Activated T-helper 1 cell treated with Interleukin-2 at 50 U/mL for 16 hours (primary cell): ENCODE measurements at regions not wholly inside any gene's neighbourhood (a gene's known extent, or its start where the extent isn't known, plus 50 kb on each side); places are given as distances from the start of the nearest gene placed in this dataset.

ENCODE experiments used
- DNase-seq: peaks from one replicate; pipeline ENCODE4 v3.0.0-alpha.2; 2020; ENCODE audit warnings: low read depth

- no peak for DNase-seq
Measured at GRCh38 chr2:109070290-109070689, 58.7 kb upstream of the SH3RF3 start.

DNA sequence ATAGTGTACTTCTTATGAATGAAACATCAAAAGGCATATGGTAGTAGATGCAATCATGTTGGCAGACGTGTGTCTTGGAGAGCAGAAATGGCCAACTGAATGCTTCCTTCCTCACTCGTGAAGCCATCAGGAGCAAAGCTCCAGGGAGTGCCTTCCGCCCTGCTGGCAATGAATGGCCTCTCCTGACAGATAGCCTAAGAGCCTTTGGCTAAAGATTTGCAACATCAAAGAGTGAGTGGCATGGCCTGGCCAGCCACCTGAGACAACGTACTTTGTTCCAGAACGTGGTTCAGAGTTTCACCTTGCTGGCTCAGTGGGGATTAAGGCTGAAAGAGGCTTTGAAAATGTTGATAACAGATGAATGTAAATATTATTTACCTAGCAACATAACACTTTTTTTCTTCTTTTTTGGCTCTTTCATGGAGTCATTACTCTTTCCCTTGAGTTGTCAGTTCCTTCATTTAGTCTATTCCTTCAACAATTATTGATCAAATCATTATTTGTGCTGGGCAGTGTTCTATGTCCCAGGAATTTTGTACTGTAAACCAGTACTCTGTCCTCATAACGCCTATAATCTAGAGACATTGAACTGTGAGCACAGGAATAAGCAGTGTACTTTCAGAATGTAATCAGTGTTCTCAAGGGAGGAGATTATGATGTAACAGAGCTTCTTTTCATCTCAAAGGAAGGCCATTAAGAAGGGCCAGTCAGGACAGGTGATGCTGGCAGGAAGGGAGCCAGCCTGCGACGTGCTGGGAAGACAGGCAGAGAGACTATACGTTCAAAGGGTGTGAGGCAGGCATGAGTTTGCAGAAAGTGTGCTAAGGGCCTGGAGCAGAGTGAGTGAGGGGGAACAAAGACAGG is 59.4 kb upstream of the SH3RF3 start:
- DNase-seq, result no peak

- no peak for DNase-seq
Measured at GRCh38 chr2:109068811-109069210, 60.2 kb upstream of the SH3RF3 start.

- no peak for DNase-seq
Measured at GRCh38 chr2:109067631-109068125, 61.3 kb upstream of the SH3RF3 start.

- no peak for DNase-seq
Measured at GRCh38 chr2:109066917-109067597, 61.9 kb upstream of the SH3RF3 start.

- no peak for DNase-seq
Measured at GRCh38 chr2:109066501-109066900, 62.5 kb upstream of the SH3RF3 start.

GRCh38 chr2:109065391-109065734 is 63.6 kb upstream of the SH3RF3 start:
- no peak for DNase-seq

GRCh38 chr2:109064660-109065390 is 64.2 kb upstream of the SH3RF3 start:
- DNase-seq, result no peak

GRCh38 chr2:109062859-109063700 is 65.9 kb upstream of the SH3RF3 start:
- DNase-seq, result no peak

DNA sequence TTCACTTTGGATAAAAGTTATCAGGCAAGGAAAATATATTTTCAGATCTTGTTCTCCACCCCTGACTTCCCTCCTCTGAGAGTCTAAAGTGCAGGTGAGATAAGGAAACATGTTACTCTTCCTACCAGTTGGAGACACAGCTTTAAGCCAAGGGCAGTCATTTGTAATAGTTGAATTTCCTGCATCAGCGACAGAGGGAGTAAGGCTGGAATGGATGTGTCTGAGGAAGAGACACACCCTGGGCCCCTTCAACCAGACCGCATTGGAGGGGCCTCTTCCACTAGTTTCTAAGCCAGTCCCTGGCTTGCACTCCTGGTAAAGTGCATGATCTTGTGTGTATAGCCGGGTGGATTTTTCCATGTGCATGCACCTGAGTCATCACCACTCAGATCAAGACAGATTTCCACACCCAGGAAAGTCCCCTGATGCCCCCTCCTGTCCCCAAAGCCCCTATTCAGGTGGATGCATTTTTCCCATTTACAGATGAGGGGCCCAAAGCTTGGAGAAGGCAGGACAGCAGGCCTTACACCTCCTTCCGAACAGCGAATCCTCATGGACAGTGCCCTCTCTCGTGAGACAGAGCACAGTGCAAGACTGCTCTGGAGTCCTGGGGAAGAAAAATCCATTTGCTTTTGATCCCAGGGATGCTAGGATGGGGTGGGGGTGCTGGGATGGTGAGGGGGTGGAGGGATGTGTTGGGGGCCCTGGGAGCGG is 66.7 kb upstream of the SH3RF3 start:
- DNase-seq, result no peak

DNA sequence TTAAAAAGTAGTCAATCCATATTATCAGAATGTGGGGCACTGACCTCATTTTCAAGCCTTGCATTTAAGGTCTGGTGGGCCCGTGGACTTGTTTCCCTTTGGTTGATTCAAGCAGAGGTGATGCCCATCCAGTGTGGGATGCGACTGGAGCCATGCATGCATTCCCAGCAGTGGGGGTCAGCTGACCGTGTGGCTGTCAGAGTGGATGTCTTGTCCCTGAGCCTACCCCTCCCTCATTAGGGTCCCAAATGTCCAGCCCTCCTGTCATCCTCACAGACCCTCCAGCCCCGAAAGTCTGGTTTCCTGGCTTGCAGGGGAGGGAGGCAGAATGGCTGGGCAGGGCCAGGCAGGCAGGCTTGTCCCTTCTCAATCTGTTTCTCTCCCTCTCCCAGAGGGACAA is 67.3 kb upstream of the SH3RF3 start:
- no peak for DNase-seq

GRCh38 chr2:109060496-109060895 is 68.5 kb upstream of the SH3RF3 start:
- DNase-seq, result no peak

DNA sequence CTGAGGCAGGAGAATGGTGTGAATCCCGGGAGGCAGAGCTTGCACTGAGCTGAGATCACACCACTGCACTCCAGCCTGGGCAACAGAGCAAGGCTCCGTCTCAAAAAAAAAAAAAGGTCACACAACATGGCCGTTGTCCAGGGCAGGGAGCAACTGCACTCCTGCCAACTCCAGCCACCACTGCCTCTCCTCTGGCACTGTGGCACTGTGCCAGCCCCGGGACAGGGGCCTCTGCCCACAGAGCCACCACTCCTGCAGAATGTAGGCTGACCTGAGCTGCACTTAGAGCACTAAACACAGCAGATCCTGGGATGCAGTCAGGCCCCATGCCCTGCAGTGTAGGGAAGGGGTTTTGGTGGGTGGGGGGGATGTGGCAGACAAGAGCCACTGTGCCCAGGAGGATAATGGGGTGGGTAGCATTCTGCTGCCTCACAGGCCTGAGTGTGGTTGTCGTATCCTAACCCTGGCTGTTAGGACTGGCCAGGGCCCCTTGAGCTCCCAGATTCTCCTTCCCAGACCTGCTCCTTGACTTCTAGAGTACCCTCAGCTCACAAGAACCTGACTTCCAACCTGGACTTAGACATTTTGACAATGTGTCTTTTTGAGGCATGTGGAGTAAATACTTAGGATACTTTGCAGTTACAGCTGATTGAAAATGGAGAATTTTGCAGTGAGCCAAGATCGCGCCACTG is 69.4 kb upstream of the SH3RF3 start:
- no peak for DNase-seq

DNA sequence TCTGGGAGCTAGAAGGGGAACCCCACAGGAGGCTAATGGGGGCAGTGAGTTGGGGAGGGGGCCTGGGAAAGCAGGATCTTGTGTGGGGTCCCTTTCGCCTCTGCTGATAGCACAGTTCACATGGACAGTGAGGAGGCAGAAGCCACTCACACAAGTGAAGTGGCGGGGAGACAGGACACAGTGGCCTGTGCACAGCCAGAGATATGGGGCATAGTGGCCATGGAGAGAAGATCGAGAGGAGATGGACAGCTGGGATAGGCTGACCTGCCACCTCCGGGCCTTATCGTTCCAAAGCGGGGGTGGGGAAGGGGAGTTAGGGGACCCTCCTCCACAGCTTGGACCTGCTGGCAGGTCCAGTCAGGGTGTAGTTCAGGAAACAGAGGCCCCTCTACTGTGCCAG is 69.8 kb upstream of the EDAR start:
- DNase-seq, result no peak

DNA sequence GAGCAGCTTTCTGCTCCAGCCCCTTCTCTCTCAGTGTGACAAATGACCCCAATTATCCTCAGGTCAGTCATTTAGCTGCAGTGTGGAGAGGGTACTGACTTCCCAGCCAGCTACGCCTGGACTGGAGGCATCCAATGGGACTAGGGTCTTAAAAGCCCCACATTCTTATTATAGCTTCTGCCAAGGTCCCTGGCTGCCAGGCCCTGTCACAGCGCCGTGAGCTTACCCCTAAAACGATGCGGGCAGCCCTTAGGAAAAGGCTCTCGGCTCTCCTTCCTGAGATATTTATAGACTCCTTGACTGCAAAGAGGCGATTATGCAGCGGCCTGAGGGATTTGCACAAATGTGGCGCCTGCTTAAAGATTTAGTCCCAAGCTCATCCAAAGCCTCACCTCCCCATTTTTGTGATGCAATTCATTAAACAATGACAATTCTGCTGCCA is 69.2 kb upstream of the EDAR start:
- DNase-seq, result no peak

DNA sequence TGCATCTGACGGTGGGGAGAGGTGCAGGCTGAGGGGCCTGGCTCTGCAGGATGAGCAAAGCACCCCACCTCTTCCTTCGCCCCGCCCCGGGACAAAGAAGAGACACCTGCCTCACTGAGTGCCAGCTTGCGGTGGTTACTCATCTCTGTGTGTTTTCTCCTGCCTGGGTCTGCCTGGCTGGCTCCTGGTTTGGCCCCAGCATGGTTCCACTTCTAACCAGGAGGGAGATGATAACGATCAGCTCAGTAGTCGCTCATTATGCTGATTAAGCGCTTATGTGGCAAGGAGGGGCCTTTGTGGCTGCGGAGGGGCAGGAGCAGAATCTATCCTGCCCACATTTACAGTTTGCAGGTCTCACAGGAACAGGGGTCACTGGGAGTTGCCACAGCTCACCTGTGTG is 68.7 kb upstream of the EDAR start:
- DNase-seq, result peak; percentile 12

- DNase-seq, result no peak
Measured at GRCh38 chr2:109055435-109055834, 66.4 kb upstream of the EDAR start.

DNA sequence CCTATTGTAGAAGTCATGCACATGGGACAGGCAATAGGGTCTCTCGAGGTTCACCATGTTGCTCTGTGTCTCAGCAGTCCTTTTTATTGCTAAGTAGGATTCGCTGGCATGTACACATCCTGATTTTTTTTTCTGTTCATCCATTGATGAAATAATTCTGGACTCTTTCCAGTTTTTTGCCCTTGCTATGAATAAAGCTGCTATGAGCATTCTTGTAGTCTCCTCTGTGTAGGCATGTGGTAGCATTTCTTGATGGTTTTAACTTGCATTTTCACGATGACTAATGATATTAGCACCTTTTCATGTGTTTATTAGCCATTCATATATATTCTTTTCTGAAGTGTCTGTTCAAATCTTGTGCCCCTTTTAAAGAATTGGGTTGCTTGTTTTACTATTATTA is 65.8 kb upstream of the EDAR start:
- no peak for DNase-seq

DNA sequence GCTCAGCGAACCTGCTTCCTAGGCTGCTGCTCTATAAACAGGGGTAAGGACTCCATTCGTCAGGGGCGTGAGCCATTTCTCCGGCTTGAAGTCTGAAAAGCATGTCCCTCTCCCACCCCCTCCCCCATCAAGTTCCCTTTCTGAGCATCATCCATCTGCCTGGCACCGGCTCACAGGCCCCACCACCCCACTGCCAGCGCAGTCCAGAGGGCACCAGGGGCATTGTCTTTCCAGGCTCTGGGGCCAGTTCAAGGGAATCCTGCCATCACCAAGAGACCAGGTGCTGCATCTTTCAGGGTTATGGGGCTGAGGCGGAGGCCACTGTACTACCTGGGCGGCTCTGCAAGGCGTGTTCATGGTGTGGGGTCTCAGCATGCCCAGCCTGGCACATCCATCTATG is 64.7 kb upstream of the EDAR start:
- no peak for DNase-seq

DNA sequence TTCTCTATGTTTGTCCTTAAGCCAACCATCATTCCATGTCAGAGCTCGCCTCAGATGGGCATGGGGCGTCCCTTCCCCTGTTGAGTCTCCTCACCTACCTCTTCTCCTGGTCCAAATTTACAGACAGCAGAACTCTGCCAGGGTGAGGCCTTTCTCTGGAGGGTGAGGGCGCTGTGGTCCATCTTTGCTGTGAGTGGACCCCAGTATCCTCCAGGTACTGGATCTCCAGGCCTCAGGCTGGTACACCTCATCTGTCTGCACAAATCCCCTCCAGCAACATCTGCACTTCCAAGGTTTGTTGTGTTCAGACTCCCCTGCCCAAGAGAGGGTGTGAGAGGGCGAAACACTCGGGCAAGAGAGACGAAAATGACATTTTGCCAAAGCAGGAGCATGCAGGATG is 63.9 kb upstream of the EDAR start:
- DNase-seq, result no peak

- no peak for DNase-seq
Measured at GRCh38 chr2:109049022-109049421, 60.0 kb upstream of the EDAR start.
